ENCODE measurements at regions not wholly inside any gene's neighbourhood (a gene's known extent, or its start where the extent isn't known, plus 50 kb on each side); places are given as distances from the start of the nearest gene placed in this dataset.

DNA sequence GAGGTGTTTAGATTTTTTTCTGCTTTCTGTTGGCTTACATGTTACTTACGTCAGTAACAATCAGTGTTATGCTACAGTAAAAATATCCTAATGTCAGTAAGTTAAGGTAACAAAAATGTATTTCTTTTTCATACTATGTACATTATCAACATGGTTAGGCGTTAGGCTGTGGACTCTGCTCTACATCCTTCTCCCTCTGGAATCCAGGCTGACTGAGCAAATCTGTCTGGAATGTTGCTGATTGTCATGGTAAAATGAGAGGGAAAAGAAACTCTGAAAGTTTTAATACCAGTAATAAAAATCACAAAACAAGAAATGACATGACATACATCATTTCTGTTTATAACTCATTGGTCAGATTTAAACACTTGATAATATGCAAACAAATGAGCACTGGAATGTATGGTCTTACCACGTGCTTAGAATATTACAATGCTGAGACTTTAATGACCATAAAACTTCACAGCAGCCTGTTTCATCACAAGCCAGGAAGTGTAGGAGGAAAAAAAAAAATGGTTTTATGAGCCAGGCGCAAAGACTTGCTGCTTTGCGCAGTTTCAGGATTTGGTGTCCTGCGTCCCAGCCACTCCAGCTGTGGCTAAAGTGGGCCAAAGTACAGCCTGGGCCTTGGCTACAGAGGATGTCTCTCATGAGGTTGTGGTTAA, 252.4 kb downstream of the FSIP2 start:
- no peak for DNase-seq (ENCODE audit: low read depth)

GRCh38 chr2:185998562-185999070, 260.0 kb downstream of the FSIP2 start:
- no peak for DNase-seq (ENCODE audit: low read depth)

DNA sequence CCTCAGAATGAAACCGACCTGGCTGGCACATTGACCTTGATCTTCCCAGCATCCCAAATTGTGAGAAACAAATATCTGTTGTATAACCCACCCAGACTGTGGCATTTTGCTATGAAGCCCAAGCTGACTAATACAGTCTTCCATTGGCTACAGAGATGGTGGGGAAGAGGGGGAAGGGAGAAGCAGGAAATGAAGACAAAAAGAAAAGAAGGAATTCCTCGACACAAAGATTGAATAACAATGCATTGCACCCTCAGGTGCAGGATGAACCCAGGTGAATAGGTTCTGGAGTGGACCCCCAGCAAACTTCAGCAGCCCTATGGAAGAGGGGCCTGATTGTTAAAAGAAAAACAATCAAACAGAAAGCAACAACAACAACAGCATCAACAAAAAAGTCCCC, 270.7 kb downstream of the FSIP2 start:
- DNase-seq (ENCODE audit: low read depth), result no peak

DNA sequence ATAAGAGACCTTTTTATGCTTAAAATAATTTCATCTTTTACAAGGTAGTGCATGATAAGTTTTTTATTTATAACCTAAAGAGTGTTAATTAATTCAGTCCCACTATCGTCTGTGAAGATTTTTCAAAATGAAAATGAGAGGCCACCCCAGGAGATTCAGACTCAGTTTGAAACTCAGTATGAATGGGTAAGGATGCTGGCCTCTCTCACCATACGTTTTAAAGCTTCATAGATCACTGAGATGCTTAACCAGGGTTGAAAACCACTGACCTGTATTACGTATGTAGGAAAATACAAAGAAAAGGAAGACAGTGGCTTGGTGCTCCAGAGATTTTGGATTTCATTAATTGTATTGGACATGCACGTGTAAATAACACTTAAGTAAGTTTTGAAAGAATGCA, 278.7 kb downstream of the FSIP2 start:
- no peak for DNase-seq (ENCODE audit: low read depth)

DNA sequence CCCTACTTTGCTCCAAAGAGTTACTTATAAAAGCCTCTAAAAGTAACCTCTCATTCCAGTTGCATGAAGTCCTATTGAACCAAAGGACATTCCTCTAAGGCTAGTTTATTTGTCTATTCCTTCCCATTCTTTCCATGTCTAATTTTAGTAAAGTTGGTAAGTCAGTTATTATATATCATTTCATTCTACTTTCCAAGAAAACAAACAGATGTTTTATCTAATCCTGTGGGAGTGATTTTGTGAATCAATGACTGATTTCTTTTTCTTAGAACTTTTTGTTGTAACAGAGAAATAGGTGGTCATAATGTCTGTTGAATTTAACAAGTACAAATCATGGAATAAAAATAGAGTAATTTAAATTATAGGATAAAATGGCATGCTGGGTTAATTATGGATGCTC, 286.3 kb downstream of the FSIP2 start:
- DNase-seq (ENCODE audit: low read depth), result no peak

DNA sequence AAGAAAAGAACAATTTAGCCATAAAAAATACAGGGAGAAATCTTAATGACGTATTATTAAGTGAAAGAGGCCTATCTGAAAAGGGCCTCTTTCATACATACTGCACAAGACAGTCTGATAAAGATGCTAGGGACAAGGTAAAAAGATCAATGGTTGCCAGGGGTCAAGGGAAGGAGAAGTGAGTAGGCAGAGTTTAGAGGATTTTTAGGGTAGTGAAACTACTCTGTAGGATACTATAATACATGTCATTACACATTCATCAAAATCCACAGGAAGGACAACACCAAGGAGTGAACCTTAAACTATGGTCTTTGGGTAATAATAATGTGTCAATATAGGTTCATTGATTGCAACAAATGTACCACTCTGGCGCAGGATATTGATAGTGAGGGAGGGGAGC, 289.3 kb downstream of the FSIP2 start:
- DNase-seq (ENCODE audit: low read depth), result no peak

GRCh38 chr2:186031229-186031628, 292.6 kb downstream of the FSIP2 start:
- no peak for DNase-seq (ENCODE audit: low read depth)

- no peak for DNase-seq (ENCODE audit: low read depth)
Measured at GRCh38 chr2:186032102-186032738, 293.6 kb downstream of the FSIP2 start.

DNA sequence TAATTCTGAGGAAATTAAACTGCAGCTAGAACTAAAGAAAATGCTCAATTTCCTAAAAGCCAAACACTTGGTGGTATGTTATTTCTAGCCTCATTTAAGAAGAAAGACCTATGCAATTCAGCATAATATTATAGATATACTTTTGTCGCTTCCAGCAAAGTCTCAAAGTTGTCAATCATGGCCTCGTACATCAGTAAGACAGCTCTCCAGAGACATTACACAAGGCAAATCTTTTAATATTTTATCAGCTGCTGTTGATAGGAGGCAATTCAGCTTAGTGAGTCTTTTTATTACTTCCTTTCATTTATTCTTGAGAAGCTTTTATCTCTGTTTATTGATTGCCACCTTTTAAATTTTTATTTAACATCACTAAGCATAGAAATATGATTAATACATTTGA, 294.3 kb downstream of the FSIP2 start:
- DNase-seq (ENCODE audit: low read depth), result no peak

DNA sequence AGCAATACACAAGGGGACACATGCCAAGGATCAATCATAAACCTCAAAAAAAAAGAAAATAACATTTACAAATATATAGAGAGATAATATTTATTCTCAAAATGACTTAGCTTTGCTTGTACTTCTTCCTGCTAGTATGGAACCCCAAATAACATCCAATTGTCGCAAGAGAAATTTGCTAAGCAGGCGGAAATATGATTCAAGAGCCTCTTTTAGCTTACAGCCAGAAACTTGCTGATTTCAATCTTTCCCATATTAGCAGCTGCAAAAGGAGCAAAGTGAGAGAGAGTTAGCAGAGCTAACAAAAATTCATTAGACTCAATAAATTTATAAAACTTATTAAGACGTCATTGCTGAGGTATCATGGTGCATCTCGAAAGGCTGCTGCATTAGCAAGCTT, 294.9 kb downstream of the FSIP2 start:
- no peak for DNase-seq (ENCODE audit: low read depth)

DNA sequence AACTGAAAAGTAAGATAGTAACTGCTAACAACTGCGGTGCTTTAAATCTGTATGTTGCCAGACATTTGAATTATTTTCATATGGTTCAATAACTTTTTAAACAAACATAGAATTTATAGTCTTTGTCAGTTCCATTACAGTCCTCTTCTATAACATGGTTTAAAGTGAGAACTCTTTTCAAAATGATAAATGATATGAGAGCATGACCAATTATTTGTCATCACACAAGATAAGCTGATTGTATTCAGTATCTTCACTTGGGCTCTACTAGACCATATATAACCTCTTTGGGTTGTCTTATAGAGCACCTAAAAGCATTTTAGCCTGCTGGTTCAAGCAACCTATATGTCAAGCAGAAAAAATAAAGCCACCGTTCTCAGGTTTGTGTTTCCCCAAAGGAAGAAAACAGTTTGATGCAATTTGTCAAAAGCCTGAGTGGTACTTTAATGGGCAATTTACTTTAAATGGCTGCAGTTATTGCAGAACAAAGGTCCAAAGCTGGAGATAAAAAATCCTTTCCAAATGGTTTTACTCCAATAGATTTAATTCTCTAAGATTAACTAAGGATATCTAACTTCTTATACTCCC, 298.4 kb downstream of the FSIP2 start:
- no peak for DNase-seq (ENCODE audit: low read depth)

DNA sequence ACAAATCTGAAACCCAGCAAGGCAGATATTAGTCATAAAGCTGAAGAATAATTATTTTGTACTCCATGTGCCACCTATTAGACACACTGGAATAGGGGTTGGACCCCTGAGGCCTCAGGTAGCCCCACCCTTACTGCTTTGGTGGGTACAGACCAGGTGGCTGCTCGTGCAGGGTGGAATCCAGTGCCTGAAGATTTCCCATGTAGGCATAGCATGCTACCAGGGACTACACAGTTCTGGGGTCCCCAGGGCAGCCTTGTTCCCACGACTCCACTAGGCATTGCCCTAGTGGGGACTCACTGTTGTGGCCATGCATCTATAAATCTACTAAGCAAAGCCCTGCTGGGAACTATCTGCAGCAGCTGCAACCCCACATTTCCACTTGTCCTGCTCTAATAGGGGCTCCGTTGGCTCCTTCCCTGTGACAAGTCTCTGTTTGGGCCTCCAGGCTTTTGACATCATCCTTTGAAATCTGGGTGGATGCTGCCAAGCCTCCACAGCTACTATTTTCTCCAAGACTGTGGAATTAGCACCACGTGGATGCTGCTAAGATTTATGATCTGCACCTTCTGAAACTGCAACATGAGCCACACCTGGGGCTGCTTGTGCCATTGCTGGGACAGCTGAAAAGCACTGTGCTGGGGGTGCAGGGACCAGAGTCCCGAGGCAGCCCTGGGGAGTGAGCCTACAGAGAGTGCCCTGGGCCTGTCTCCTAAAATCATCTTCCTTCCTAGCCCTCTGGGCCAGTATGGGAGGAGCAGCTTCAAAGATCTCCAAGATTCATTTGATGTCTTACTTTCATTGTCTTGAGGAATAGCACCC, 303.8 kb downstream of the FSIP2 start:
- DNase-seq (ENCODE audit: low read depth), result no peak

DNA sequence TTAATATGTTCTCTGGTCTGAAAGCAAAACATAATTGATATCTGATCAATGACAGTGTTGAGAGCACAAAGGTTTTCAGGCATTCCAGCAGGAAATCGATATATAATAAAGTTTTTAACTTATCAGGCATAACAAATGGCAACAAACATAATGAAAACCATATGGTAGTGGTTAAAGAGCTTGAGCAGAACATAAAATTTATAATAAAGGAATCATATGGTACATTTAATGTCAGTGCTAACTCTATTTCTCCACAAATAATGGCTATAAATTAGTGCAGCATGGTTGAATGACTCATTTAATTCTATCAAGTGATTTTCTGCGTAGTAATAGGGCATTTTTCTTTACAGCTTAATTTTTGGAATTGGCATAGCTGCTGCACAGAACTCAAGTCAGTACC, 306.2 kb downstream of the FSIP2 start:
- no peak for DNase-seq (ENCODE audit: low read depth)

GRCh38 chr2:186052930-186053329, 314.3 kb downstream of the FSIP2 start:
- DNase-seq (ENCODE audit: low read depth), result no peak

- no peak for DNase-seq (ENCODE audit: low read depth)
Measured at GRCh38 chr2:186058614-186059013, 320.0 kb downstream of the FSIP2 start.

- no peak for DNase-seq (ENCODE audit: low read depth)
Measured at GRCh38 chr2:186059096-186059495, 320.5 kb downstream of the FSIP2 start.

- DNase-seq (ENCODE audit: low read depth), result no peak
Measured at GRCh38 chr2:186060744-186061440, 322.3 kb downstream of the FSIP2 start.

DNA sequence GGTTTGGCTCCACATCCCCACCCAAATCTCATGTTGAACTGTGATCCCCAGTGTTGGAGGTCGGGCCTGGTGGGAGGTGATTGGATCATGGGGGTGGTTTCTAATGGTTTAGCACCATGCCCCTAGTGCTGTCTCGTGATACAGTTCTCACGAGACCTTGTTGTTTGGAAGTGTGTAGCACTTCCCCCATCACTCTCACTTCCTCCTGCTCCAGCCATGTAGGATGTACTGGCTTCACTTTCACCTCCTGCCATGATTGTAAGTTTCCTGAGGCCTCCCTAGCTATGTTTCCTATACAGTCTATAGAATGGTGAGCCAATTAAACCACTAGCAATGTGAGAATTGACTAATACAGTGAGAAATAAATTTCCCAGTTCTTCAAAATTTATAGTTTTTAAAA, 325.9 kb downstream of the FSIP2 start:
- no peak for DNase-seq (ENCODE audit: low read depth)

GRCh38 chr2:186065491-186065890, 326.9 kb downstream of the FSIP2 start:
- no peak for DNase-seq (ENCODE audit: low read depth)

GRCh38 chr2:186068139-186068801, 329.7 kb downstream of the FSIP2 start:
- no peak for DNase-seq (ENCODE audit: low read depth)

- DNase-seq (ENCODE audit: low read depth), result no peak
Measured at GRCh38 chr2:186069676-186070075, 331.1 kb downstream of the FSIP2 start.

All from HS-27A (cell line).